Astrocyte of the cerebellum (primary cell): ENCODE measurements at regions not wholly inside any gene's neighbourhood (a gene's known extent, or its start where the extent isn't known, plus 50 kb on each side); places are given as distances from the start of the nearest gene placed in this dataset.

ENCODE experiments used
- DNase-seq: peaks from one replicate; pipeline ENCODE4 v3.0.0-alpha.2; 2011; ENCODE audit warnings: low read depth
- H3K4me3 ChIP-seq: 2 replicates; pipeline ENCODE4 v1.5.1; 2011; ENCODE audit warnings: mild to moderate bottlenecking, low read depth, low read length, moderate library complexity
- CTCF ChIP-seq: IDR thresholded peaks from 2 replicates; pipeline ENCODE4 v1.5.1; 2012; ENCODE audit warnings: low read length, low read depth, moderate library complexity, mild to moderate bottlenecking; ENCODE audit errors: missing control alignments
- in situ Hi-C: cut with HindIII; loops from 2 replicates; pipeline ENCODE4 v1.10.0; 2017; ENCODE audit warnings: low sequenced_read_pairs

GRCh38 chr18:52093171-52093570, 246.8 kb upstream of the DCC start:
- TF ChIP-seq CTCF = no peak

GRCh38 chr18:52118684-52119083, 221.3 kb upstream of the DCC start:
- in situ Hi-C loops = no loop called here
- no peak overlapping the region for H3K4me3 ChIP-seq
- TF ChIP-seq CTCF = no peak
- no peak for DNase-seq

More at GRCh38 chr18:52093171-52093570, 246.8 kb upstream of the DCC start:
- in situ Hi-C loops = no loop called here
- DNase-seq = no peak
- no peak overlapping the region for H3K4me3 ChIP-seq

GRCh38 chr18:52130624-52131301, 209.2 kb upstream of the DCC start:
- in situ Hi-C loops = no loop called here
- no peak for TF ChIP-seq CTCF
- no peak for DNase-seq
- H3K4me3 ChIP-seq = no peak overlapping the region

GRCh38 chr18:52131845-52132244, 208.2 kb upstream of the DCC start:
- no peak for TF ChIP-seq CTCF
- in situ Hi-C loops = no loop called here
- H3K4me3 ChIP-seq = no peak overlapping the region
- DNase-seq = no peak

- DNase-seq = no peak
- TF ChIP-seq CTCF = no peak
- in situ Hi-C loops = no loop called here
- no peak overlapping the region for H3K4me3 ChIP-seq
Measured at GRCh38 chr18:52136532-52136931, 203.5 kb upstream of the DCC start.

- in situ Hi-C loops = no loop called here
- no peak overlapping the region for H3K4me3 ChIP-seq
- DNase-seq = no peak
- no peak for TF ChIP-seq CTCF
Measured at GRCh38 chr18:52140986-52141385, 199.0 kb upstream of the DCC start.
